HFFc6 (cell line): ENCODE measurements at regions not wholly inside any gene's neighbourhood (a gene's known extent, or its start where the extent isn't known, plus 50 kb on each side); places are given as distances from the start of the nearest gene placed in this dataset.

ENCODE experiments used
- DNase-seq: peaks from one replicate; pipeline ENCODE4 v3.0.0-alpha.2; 2018
- H3K27ac Mint-ChIP-seq: 2 replicates; pipeline ENCODE4 v1.8.0; 2020; ENCODE audit warnings: mild to moderate bottlenecking, mixed read lengths
- H3K27me3 Mint-ChIP-seq: 2 replicates; pipeline ENCODE4 v1.8.0; 2021; ENCODE audit warnings: mild to moderate bottlenecking, moderate library complexity, mixed read lengths; ENCODE audit not compliant: insufficient read depth
- H3K36me3 Mint-ChIP-seq: 2 replicates; pipeline ENCODE4 v1.8.0; 2021; ENCODE audit warnings: low read depth, mixed read lengths
- H3K4me1 Mint-ChIP-seq: 2 replicates; pipeline ENCODE4 v1.8.0; 2020; ENCODE audit warnings: low read depth, mixed read lengths
- H3K4me3 Mint-ChIP-seq: 2 replicates; pipeline ENCODE4 v1.8.0; 2020; ENCODE audit warnings: mild to moderate bottlenecking, moderate library complexity, mixed read lengths
- H3K9me3 Mint-ChIP-seq: 2 replicates; pipeline ENCODE4 v1.8.0; 2020; ENCODE audit warnings: mild to moderate bottlenecking, mixed read lengths
- CTCF ChIP-seq: fragments of 200-600 bp; sonication (generic); IDR thresholded peaks from 2 replicates; pipeline ENCODE4 v1.5.0; 2021; ENCODE audit warnings: antibody characterized with exemption, mild to moderate bottlenecking

- TF ChIP-seq CTCF = no peak
- no peak overlapping the region for H3K4me3 Mint-ChIP-seq
- peaks cover 10% of the 10 kb centered on the region; the same call in 1 of the 2 replicates for H3K36me3 Mint-ChIP-seq
- DNase-seq = no peak
- H3K27ac Mint-ChIP-seq = no peak overlapping the region
- H3K9me3 Mint-ChIP-seq = peaks cover 38% of the 10 kb centered on the region
- H3K4me1 Mint-ChIP-seq = no peaks in the 10 kb centered on the region
- peaks cover 2% of the 10 kb centered on the region; the same call in 1 of the 2 replicates for H3K27me3 Mint-ChIP-seq
Observed at GRCh38 chr6:168198302-168199180, 119.5 kb upstream of the FRMD1 start.

GRCh38 chr6:168197636-168198301 is 118.8 kb upstream of the FRMD1 start:
- no peak for DNase-seq
- Mint-ChIP-seq H3K36me3 (peaks cover 10% of the 10 kb centered on the region), H3K9me3 (peaks cover 45% of the 10 kb centered on the region), H3K4me1 (no peaks in the 10 kb centered on the region), H3K4me3 (no peak overlapping the region), H3K27me3 (peaks cover 2% of the 10 kb centered on the region; the same call in 1 of the 2 replicates), H3K27ac (no peak overlapping the region)
- no peak for TF ChIP-seq CTCF

- Mint-ChIP-seq H3K4me1 (no peaks in the 10 kb centered on the region), H3K27me3 (peaks cover 5% of the 10 kb centered on the region; the same call in 1 of the 2 replicates), H3K27ac (no peak overlapping the region), H3K36me3 (peaks cover 10% of the 10 kb centered on the region), H3K4me3 (no peak overlapping the region), H3K9me3 (peaks cover 52% of the 10 kb centered on the region)
- DNase-seq = no peak
- no peak for TF ChIP-seq CTCF
Observed at GRCh38 chr6:168196881-168197635, 118.0 kb upstream of the FRMD1 start.

- H3K4me1 Mint-ChIP-seq = no peaks in the 10 kb centered on the region
- DNase-seq = no peak
- TF ChIP-seq CTCF = no peak
- H3K27me3 Mint-ChIP-seq = peaks cover 6% of the 10 kb centered on the region; the same call in 1 of the 2 replicates
- peaks cover 10% of the 10 kb centered on the region for H3K36me3 Mint-ChIP-seq
- H3K4me3 Mint-ChIP-seq = no peak overlapping the region
- H3K27ac Mint-ChIP-seq = no peak overlapping the region
- peaks cover 59% of the 10 kb centered on the region for H3K9me3 Mint-ChIP-seq
Observed at GRCh38 chr6:168196385-168196860, 117.4 kb upstream of the FRMD1 start.

- Mint-ChIP-seq H3K27me3 (peaks cover 6% of the 10 kb centered on the region; the same call in 1 of the 2 replicates), H3K9me3 (peaks cover 62% of the 10 kb centered on the region), H3K36me3 (peaks cover 10% of the 10 kb centered on the region), H3K4me1 (no peaks in the 10 kb centered on the region), H3K27ac (no peak overlapping the region), H3K4me3 (no peak overlapping the region)
- no peak for DNase-seq
- no peak for TF ChIP-seq CTCF
Observed at GRCh38 chr6:168195712-168196111, 116.7 kb upstream of the FRMD1 start.
